HG02938 (cell line): ENCODE measurements at regions not wholly inside any gene's neighbourhood (a gene's known extent, or its start where the extent isn't known, plus 50 kb on each side); places are given as distances from the start of the nearest gene placed in this dataset.

Experiments used
- ATAC-seq: cut with Tn5 transposase; IDR thresholded peaks from one replicate; pipeline ENCODE4 v1.9.1; 2021; ENCODE audit warnings: mild to moderate bottlenecking, moderate library complexity; ENCODE audit not compliant: unreplicated experiment

DNA sequence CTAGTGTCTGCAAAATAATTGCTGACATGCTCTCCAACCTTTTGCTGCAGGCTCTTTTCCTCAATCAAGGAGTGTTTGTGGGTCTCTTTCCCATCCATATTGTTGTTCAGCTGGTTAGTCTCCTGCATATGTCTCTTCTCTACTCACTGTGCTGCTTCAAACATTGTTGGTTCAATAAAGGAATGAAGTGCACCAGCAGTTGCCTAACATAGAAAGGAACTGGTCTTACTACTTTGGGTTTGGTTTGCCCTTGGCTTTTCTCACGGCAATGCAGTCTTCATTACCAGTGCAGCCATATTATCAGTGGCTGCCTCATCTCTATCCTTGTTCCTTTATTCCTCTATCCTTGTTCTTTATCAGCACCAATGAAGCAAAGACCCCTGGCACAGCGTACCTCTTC is 169.7 kb upstream of the TPK1 start:
- no peak for ATAC-seq

GRCh38 chr7:144997512-144997911 is 161.7 kb upstream of the TPK1 start:
- no peak for ATAC-seq

GRCh38 chr7:144995495-144995894 is 159.6 kb upstream of the TPK1 start:
- ATAC-seq = no peak

DNA sequence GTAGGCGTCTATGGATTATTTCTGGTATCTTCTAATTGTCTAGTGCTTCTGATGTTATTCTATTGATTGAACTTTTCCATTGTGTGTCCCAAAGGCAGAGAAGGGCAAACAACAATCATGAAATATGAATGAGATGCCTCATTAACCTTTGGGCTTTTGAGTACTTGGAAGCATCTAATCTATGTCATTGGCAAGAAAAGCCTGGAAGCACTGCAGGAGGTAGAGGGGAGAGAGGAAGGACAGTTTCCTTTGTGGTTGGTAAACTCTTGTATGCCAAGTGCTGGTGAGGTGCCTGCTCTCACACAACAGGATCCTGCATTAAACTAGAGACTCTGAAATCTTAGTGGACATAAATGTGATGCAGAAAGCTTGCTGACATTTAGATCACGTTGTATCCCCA is 155.2 kb upstream of the TPK1 start:
- no peak for ATAC-seq

DNA sequence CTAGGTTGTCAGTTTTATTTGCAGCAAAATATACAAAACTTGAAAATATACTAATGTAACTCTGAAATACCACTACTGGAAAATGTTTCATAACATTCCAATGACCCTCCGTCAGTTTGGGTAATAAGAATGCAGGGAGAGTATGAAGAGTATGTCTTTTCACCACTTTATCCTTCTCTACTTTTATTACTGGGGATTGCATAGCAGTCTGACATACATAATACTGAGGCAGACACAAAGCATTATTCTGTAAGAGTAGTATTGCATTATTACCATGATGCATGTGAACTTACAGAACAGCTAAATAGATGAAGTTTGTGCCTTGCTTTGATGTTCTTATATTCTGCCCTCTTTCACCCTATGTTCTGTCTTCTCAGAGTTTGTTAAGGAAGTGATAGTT is 151.8 kb upstream of the TPK1 start:
- no peak for ATAC-seq

GRCh38 chr7:144982133-144982532 is 146.3 kb upstream of the TPK1 start:
- ATAC-seq = no peak

DNA sequence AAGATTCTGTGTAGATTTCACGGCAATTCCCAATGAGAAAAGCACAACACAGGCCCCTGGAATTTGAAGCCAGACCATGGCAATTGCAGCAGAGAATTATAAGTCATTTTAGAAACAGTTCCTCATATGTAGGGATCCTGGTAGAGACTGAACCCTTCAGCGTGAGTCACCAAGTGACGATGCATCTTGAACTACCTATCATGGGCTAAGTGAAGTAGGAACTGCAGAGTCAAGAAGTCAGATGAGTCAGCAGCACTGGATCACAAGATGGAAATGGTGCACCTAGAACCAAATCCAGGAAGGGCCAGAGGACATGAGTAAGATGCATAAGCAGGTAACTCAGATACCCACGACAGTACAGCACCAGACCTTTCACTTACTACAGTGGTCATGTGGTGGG is 140.0 kb upstream of the TPK1 start:
- no peak for ATAC-seq

DNA sequence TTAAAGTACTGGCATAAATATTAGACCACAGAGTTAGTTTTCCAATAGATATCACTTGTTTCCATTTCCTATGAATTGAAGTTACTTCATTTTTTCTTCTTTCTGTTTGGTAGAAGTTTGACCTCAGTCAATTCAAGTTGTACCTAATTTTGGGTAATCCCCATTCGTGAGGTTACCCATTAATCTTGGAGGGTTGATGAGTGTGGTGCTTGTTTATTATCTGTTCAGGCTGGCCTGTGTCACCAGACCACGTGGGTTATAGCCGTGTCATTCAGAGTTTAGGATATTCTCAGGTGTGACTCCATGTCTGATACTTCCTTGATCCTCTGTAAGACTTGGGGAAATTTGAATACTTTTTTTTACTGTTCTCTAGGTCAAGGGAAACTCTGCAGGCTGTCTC is 133.9 kb upstream of the TPK1 start:
- no peak for ATAC-seq

DNA sequence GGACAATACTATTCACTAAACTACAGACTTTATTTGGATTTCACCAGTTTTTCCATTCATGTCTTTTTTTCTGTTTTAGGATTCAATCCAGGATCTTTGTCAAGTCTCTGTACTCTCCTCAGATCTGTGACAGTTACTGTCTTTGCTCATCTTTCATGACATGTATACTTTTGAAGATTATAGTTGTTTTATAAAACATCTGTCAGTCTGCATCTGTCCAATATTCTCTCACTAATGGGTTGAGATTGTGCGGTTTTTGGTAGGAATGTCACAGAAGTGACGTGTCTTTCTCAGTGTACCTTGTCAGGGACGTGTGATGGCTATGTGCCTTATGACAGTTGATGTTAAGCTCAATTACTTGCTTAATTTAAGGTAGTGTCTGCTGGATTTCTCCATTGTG is 124.9 kb upstream of the TPK1 start:
- no peak for ATAC-seq

- ATAC-seq = no peak
Observed at GRCh38 chr7:144957998-144958397, 122.1 kb upstream of the TPK1 start.

DNA sequence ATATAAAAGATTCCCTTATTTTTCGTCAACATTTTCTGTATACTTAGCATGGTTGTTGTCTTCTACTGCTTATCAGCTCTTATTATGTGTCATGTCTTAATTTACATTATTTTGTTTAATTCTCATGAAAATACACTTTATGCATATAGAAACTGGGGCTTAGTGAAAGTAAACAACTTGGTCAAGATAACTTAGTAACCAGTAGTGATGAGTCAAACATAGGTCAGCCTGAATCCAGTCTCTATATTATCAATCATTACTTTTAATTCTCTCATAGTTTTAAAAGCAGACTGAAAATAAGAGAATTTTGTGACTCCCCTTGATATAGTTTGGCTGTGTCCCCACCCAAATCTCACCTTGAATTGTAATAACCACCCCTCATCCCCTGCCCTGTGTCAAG is 119.6 kb upstream of the TPK1 start:
- ATAC-seq = no peak

DNA sequence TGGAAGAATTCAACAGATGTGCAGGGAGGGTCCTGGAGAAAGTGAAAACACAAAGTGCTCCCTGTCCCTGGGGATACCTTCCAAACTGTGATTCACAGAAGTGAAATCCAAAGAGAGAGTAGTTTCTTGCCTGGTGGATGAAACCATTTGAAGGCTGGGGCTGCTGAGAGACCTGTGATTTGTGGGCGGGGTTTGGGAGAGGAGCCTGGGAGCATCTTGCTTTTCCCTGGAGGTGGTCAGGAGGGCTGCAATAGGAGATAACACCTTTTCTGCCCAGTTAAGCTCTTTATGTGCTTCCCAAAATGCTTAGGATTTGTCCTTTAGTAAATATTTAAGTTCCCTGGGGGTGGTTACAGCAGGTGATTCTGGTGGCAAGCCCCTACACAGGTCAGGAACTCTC is 105.3 kb upstream of the TPK1 start:
- ATAC-seq = no peak

- no peak for ATAC-seq
Observed at GRCh38 chr7:144937199-144937598, 101.3 kb upstream of the TPK1 start.

GRCh38 chr7:144936314-144936713 is 100.5 kb upstream of the TPK1 start:
- no peak for ATAC-seq

DNA sequence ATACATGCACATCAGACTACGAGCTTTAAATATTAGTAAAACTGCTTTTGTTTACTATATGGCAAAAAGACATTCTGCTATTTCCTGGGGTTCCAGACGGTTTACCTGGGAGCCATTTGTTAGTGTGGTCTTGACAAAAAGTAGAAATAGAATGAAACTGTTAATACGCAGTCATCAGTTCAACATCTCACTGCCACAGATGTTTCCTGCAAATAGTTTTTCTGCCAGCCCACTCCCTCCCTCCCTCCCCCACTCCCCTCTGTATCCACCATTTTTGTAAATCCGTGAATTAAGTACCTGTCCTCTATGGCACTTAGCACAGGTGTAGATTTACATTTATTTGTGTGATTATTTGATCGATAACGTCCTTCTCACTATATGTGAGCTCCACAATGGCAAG is 74.6 kb upstream of the TPK1 start:
- ATAC-seq = no peak

GRCh38 chr7:144908943-144909556 is 73.2 kb upstream of the TPK1 start:
- ATAC-seq = no peak

- ATAC-seq = no peak
Observed at GRCh38 chr7:144908324-144908723, 72.5 kb upstream of the TPK1 start.

DNA sequence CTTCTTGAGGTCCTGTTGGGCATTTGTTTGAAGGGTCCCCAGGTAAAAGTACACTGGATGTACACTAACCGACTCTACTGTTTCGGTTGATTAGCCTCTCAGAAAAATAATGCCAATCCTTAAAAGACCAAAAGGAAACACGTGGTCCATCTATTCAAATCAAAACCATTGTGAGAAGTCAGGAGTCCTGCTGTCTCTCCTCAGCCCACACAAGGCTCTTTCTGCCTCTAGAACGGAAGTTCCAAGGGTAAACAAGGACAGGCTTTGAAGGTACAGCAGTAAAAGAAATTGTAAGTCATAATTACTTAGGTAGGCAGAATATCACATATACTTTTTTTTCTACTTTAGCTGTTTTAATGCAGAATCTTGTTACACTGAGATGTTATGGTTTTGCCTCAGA is 71.7 kb upstream of the TPK1 start:
- no peak for ATAC-seq

GRCh38 chr7:144903201-144903600 is 67.3 kb upstream of the TPK1 start:
- no peak for ATAC-seq

DNA sequence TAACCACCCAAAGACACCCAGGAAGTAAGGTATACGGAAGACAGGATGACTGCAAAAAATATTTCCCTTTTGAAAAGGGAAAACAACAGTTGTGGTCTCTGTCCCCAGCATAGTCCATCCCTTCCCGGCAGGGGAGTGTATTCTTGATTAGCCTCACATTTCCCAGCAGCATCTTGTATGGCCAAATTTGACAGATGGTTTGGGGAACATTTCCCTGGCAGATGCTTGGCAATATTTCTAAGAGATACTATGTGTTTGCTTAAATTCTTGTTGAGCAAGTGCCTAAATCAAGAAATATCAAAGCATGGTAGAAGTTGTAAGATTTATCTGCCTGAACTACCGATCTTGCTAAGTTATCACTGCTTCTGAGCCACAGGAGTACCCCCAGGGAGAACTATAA is 56.9 kb upstream of the TPK1 start:
- no peak for ATAC-seq
